Mesothelial cell of epicardium (in vitro differentiated cells): ENCODE measurements at regions not wholly inside any gene's neighbourhood (a gene's known extent, or its start where the extent isn't known, plus 50 kb on each side); places are given as distances from the start of the nearest gene placed in this dataset.
"Not testable (repeated sequence)": the region's sequence is repeated elsewhere in the genome, so short reads cannot be mapped to it uniquely, and the experiment has no call there.

ENCODE experiments used
- DNase-seq, 2 experiments: peaks; one replicate each; pipeline ENCODE4 v3.0.0; 2021; ENCODE audit warnings: low spot score in 2 of 2; ENCODE audit not compliant: unreplicated experiment in 2 of 2
- H3K27ac Mint-ChIP-seq: 2 replicates; pipeline ENCODE4 v1.8.0; 2021; ENCODE audit warnings: mixed read lengths
- H3K27me3 Mint-ChIP-seq: 2 replicates; pipeline ENCODE4 v1.8.0; 2021; ENCODE audit warnings: low read depth, mixed read lengths
- H3K36me3 Mint-ChIP-seq: 2 replicates; pipeline ENCODE4 v1.8.0; 2021; ENCODE audit warnings: mixed read lengths
- H3K4me1 Mint-ChIP-seq: 2 replicates; pipeline ENCODE4 v1.8.0; 2021; ENCODE audit warnings: mixed read lengths
- H3K4me3 Mint-ChIP-seq: 2 replicates; pipeline ENCODE4 v1.8.0; 2021; ENCODE audit warnings: mild to moderate bottlenecking, moderate library complexity, mixed read lengths
- H3K9me3 Mint-ChIP-seq: 2 replicates; pipeline ENCODE4 v1.8.0; 2021; ENCODE audit warnings: mixed read lengths
- TF ChIP-seq, protein P1 (sequence below): fragments of 200-600 bp; sonication (generic); IDR thresholded peaks from one replicate; pipeline ENCODE4 v1.5.0; 2021; ENCODE audit warnings: antibody characterized with exemption; ENCODE audit not compliant: unreplicated experiment

DNA sequence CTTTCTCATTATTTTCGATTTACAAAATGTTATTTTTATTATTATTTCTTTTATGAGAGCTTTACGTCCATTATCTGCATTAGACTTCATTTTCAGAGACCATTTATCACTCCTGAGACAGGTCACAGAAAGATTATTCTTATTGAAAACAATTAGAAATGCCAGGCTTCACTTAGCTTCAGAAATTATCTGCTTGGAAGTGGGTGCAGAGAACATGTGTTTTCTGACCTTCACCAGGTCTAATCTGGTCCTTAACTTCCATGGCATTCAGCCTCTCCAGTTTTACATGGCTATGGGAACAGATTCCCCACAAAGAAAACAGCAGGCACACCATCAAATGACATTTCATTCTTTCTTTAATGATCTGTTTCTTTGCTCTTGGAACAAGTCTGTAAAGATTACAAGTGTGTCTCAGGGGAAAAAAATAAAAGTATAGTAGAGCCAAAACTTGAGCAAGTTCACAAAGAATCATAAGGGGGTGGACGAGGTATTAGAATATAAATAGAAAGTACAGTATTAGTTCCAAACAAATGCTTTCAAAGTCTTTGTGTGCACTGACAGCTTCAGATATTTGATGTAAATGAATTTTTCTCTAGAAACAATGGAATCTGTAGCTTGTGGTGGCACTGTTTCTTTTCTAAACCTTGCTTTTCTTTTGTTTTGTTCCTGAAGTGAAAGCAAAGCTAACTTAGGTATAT, 294.2 kb upstream of the MEIS2 start:
- Mint-ChIP-seq H3K27me3 (no peaks in the 10 kb centered on the region), H3K4me1 (no peaks in the 10 kb centered on the region), H3K9me3 (peaks cover 15% of the 10 kb centered on the region), H3K4me3 (no peak overlapping the region), H3K27ac (no peak overlapping the region), H3K36me3 (no peaks in the 10 kb centered on the region)
- TF ChIP-seq, protein P1, sequence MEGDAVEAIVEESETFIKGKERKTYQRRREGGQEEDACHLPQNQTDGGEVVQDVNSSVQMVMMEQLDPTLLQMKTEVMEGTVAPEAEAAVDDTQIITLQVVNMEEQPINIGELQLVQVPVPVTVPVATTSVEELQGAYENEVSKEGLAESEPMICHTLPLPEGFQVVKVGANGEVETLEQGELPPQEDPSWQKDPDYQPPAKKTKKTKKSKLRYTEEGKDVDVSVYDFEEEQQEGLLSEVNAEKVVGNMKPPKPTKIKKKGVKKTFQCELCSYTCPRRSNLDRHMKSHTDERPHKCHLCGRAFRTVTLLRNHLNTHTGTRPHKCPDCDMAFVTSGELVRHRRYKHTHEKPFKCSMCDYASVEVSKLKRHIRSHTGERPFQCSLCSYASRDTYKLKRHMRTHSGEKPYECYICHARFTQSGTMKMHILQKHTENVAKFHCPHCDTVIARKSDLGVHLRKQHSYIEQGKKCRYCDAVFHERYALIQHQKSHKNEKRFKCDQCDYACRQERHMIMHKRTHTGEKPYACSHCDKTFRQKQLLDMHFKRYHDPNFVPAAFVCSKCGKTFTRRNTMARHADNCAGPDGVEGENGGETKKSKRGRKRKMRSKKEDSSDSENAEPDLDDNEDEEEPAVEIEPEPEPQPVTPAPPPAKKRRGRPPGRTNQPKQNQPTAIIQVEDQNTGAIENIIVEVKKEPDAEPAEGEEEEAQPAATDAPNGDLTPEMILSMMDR = no peak
- DNase-seq = no peak

DNA sequence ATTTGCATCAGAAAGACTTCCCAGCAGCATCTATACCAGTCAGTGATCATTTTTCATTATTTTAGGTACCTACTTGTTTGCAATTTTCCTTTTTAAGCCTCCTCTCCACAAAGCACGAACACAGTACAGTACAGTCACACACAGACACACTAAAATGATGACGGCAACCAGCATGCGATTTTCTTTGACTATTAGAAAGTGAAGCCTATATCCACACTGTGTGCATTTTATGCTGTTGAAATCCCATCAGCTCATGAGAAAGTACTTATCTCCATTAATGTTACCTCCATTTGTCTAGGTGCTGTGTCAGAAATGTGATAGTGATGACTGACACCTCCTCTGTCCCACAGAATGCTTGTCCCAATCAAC, 294.7 kb upstream of the MEIS2 start:
- Mint-ChIP-seq H3K27ac (no peak overlapping the region), H3K36me3 (no peaks in the 10 kb centered on the region), H3K27me3 (no peaks in the 10 kb centered on the region), H3K4me3 (no peak overlapping the region), H3K4me1 (no peaks in the 10 kb centered on the region), H3K9me3 (peaks cover 11% of the 10 kb centered on the region)
- no peak for DNase-seq
- TF ChIP-seq, protein P1 = no peak

DNA sequence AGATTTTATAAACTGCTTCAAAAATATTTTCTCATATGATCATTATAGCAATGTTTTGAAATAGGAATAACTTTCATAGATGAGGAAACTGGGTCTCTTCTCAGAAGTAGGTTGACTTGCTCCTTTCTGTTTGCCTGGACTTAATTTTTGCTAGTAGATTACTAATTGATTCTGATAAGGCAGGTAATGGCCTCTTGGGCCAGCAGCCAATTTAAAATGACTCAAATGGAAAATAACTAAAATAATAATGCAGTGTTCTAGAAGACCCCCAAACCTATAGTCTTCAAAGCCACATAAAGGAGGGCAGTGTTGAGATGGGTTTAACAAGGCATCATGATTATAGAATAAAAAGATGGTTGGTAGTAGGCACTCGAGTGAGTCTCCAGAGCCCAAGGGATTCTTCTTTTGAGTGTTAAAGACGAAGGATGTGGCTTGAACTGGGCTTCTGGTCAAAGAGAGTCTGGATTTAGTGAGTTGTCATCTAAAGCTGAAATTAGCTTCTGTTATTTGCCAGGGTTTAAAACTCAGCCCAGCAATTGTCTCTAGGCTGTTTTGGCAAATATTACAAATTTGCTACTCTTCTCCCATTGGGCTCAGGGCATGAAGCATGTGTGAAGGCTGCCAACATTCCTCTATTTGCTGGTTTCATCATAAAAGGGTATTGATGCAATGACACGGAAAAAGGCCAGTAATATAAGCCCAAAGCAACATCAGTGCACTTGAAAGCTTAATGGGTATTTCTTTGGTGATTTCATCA, 297.1 kb upstream of the MEIS2 start:
- Mint-ChIP-seq H3K36me3 (no peaks in the 10 kb centered on the region), H3K4me1 (no peaks in the 10 kb centered on the region), H3K4me3 (no peak overlapping the region), H3K27me3 (no peaks in the 10 kb centered on the region), H3K9me3 (no peaks in the 10 kb centered on the region), H3K27ac (no peak overlapping the region)
- TF ChIP-seq, protein P1 = no peak
- no peak for DNase-seq

DNA sequence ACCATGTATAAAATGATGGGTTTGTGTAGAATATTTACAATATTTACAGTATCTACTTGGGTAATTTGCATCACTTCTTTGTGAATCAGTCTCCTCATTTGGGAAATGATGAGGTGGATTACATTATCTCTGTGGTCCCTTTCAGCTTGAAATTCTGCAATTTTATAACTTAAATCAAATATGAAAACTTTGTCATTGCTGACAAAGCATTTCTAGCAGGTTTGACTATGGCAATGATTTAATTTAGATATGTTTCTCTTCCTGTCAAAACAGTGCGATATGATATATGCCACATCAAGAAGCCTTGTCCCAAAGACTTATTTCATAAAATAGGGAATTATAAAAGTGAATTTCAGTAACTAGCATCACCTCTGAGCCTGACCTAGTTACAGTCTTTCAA, 315.8 kb upstream of the MEIS2 start:
- Mint-ChIP-seq H3K36me3 (no peaks in the 10 kb centered on the region), H3K4me3 (no peak overlapping the region)
- TF ChIP-seq, protein P1 = no peak

DNA sequence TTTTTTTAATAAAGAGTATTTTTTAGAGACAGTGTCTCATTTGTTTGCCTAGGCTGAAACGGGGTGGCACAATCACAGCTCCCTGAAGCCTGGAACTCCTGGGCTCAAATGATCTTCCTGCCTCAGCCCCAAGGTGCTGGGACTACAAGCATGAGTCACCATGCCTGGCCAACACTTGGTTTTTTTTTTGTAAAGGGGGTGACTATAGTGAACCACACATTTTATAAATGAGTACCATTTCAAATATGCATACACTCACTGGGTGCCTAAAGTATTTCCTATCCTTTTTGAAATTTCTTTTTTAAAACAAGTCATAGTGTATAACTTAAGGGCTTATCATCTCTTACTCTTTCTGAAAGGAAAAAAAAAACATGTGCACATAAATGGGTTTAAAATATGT, 325.2 kb upstream of the MEIS2 start:
- H3K4me1 Mint-ChIP-seq = no peaks in the 10 kb centered on the region

More for the DNA sequence above, 315.8 kb upstream of the MEIS2 start:
- DNase-seq = no peak
- Mint-ChIP-seq H3K9me3 (peaks cover 14% of the 10 kb centered on the region), H3K27ac (no peak overlapping the region), H3K27me3 (peaks cover 11% of the 10 kb centered on the region), H3K4me1 (no peaks in the 10 kb centered on the region)

DNA sequence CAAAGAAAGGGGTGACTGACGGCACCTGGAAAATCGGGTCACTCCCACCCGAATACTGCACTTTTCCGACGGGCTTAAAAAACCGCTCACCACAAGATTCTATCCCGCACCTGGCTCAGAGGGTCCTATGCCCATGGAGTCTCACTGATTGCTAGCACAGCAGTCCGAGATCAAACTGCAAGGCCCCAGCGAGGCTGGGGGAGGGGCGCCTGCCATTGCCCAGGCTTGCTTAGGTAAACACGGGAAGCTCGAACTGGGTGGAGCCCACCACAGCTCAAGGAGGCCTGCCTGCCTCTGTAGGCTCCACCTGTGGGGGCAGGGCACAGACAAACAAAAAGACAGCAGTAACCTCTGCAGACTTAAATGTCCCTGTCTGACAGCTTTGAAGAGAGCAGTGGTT, 327.0 kb upstream of the MEIS2 start:
- H3K27me3 Mint-ChIP-seq, H3K4me1 Mint-ChIP-seq, DNase-seq, H3K36me3 Mint-ChIP-seq, H3K4me3 Mint-ChIP-seq, H3K9me3 Mint-ChIP-seq, H3K27ac Mint-ChIP-seq: not testable (repeated sequence)

More for the DNA sequence above, 325.2 kb upstream of the MEIS2 start:
- no peak overlapping the region for H3K4me3 Mint-ChIP-seq
- H3K27me3 Mint-ChIP-seq = no peaks in the 10 kb centered on the region
- no peak for DNase-seq
- TF ChIP-seq, protein P1 = no peak
- H3K36me3 Mint-ChIP-seq = no peaks in the 10 kb centered on the region
- H3K27ac Mint-ChIP-seq = no peak overlapping the region
- H3K9me3 Mint-ChIP-seq = peaks cover 3% of the 10 kb centered on the region
